Naive B cell (primary cell): ENCODE measurements at regions not wholly inside any gene's neighbourhood (a gene's known extent, or its start where the extent isn't known, plus 50 kb on each side); places are given as distances from the start of the nearest gene placed in this dataset.

Experiments used
- ATAC-seq, 2 donors: fragments of 150-1000 bp; cut with Tn5 transposase; 2 replicates each; pipeline ENCODE4 v1.10.0; 2021; ENCODE audit warnings: low read depth in 2 of 2, mild to moderate bottlenecking in 2 of 2, moderate library complexity in 2 of 2
- DNase-seq: peaks from one replicate; pipeline ENCODE4 v3.0.0; 2022
- H3K27ac Mint-ChIP-seq, 6 donors: one replicate each; pipeline ENCODE4 v1.8.0; 2020 to 2022; ENCODE audit warnings: mild to moderate bottlenecking in 6 of 6, mixed read lengths in 6 of 6, moderate library complexity in 5 of 6, inconsistent platforms in 2 of 6
- H3K27me3 Mint-ChIP-seq, 3 donors: one replicate each; pipeline ENCODE4 v1.8.0; 2021 to 2022; ENCODE audit warnings: mixed read lengths in 3 of 3, mild to moderate bottlenecking in 1 of 3
- H3K36me3 Mint-ChIP-seq, 2 donors: one replicate each; pipeline ENCODE4 v1.8.0; 2020 to 2022; ENCODE audit warnings: mixed read lengths in 2 of 2, inconsistent platforms in 1 of 2, mild to moderate bottlenecking in 1 of 2
- H3K4me1 Mint-ChIP-seq, 3 donors: one replicate each; pipeline ENCODE4 v1.8.0; 2020 to 2022; ENCODE audit warnings: mixed read lengths in 3 of 3, inconsistent platforms in 1 of 3, mild to moderate bottlenecking in 1 of 3, moderate library complexity in 1 of 3
- H3K4me3 Mint-ChIP-seq, 8 donors: one replicate each; pipeline ENCODE4 v1.8.0; 2020 to 2022; ENCODE audit warnings: mild to moderate bottlenecking in 8 of 8, mixed read lengths in 8 of 8, moderate library complexity in 8 of 8, inconsistent platforms in 2 of 8
- H3K9me3 Mint-ChIP-seq, 7 donors: one replicate each; pipeline ENCODE4 v1.8.0; 2020 to 2022; ENCODE audit warnings: mixed read lengths in 7 of 7, mild to moderate bottlenecking in 5 of 7, inconsistent platforms in 2 of 7, moderate library complexity in 1 of 7

DNA sequence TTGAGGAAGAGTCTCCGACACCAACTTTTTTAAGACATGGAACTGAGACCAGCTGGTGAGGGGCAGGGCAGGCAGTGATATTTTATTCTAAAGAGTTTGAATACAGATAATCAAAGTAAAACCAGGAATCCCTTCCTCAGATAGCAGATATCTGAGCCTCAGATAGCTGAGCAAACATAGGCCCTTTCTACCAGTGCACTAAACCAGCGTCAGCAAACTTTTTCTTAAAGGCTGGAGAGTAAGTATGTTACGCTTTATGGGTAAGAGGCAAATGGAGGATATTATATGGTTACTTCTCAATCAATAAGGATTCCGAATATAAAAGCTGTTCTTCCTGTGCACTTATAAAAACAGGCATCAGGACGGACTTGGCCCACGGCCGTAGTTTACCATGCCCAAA is 73.9 kb downstream of the WNT5A start:
- Mint-ChIP-seq H3K36me3 (peaks cover 0 to 7% of the 10 kb centered on the region in 2 donors), H3K4me3 (no peak overlapping the region), H3K27me3 (peaks cover 0 to 7% (median 0%) of the 10 kb centered on the region in 3 donors), H3K27ac (no peak overlapping the region), H3K9me3 (peaks cover 5 to 25% (median 8%) of the 10 kb centered on the region in 7 donors), H3K4me1 (no peaks in the 10 kb centered on the region)
- ATAC-seq (no peak), DNase-seq (no peak)

DNA sequence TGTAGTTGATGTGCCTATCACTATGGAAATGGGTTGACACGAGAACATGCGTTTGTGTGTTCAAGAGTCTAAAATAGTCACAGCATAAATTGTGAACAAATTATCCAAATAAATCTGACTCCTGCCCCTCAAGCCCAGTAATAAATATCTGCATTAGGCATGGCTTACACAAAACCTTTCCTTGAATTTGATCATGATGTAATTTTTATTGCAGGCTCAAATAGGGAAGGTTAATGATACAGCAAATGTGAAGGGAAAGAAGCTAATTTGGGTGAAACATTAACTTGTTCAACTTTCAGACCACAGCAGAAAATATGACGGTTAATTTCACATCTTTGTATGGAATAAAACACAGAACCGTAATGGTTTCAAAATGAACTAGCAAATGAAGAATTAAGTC is 74.6 kb downstream of the WNT5A start:
- Mint-ChIP-seq H3K9me3 (peaks cover 3 to 23% (median 6%) of the 10 kb centered on the region in 7 donors), H3K4me3 (no peak overlapping the region), H3K27ac (no peak overlapping the region), H3K27me3 (peaks cover 0 to 7% (median 0%) of the 10 kb centered on the region in 3 donors), H3K36me3 (peaks cover 0 to 7% of the 10 kb centered on the region in 2 donors), H3K4me1 (no peaks in the 10 kb centered on the region)
- DNase-seq (no peak), ATAC-seq (no peak)

- H3K4me1 Mint-ChIP-seq, result no peaks in the 10 kb centered on the region
- peaks cover 0 to 45% (median 7%) of the 10 kb centered on the region in 7 donors for H3K9me3 Mint-ChIP-seq
- no peak overlapping the region for H3K4me3 Mint-ChIP-seq
- no peak for DNase-seq
- H3K27ac Mint-ChIP-seq, result no peak overlapping the region
- no peaks in the 10 kb centered on the region for H3K36me3 Mint-ChIP-seq
- no peaks in the 10 kb centered on the region for H3K27me3 Mint-ChIP-seq
- no peak for ATAC-seq
Observed at GRCh38 chr3:55409806-55410205, 77.3 kb downstream of the WNT5A start.

GRCh38 chr3:55408193-55408826 is 78.8 kb downstream of the WNT5A start:
- H3K36me3 Mint-ChIP-seq, result no peaks in the 10 kb centered on the region
- H3K4me1 Mint-ChIP-seq, result no peaks in the 10 kb centered on the region
- H3K27ac Mint-ChIP-seq, result no peak overlapping the region
- no peak overlapping the region for H3K4me3 Mint-ChIP-seq
- no peak for DNase-seq
- no peak for ATAC-seq
- no peaks in the 10 kb centered on the region for H3K27me3 Mint-ChIP-seq
- H3K9me3 Mint-ChIP-seq, result peaks cover 0 to 34% (median 10%) of the 10 kb centered on the region in 7 donors

DNA sequence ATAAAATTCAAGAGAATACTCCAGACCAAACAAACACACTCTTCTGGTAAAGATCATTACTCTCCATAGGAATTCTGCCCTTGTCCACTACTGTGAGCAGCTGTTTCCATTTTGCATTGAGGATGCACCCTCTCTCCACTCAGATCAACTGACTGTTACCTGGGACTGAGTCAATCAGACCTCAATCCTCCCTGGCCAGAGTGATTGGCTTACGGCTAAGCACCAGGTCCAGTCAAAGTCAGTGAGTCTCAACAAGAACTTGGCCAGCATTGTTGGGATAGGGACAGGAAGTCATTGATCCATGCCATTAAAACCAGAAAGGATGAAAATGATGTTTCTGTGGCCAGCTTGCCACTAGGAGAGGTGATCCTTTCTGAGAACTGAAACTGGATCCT is 79.7 kb downstream of the WNT5A start:
- no peak for ATAC-seq
- H3K27me3 Mint-ChIP-seq, result no peaks in the 10 kb centered on the region
- no peaks in the 10 kb centered on the region for H3K36me3 Mint-ChIP-seq
- peaks cover 0 to 34% (median 8%) of the 10 kb centered on the region in 7 donors for H3K9me3 Mint-ChIP-seq
- no peak overlapping the region for H3K4me3 Mint-ChIP-seq
- no peak for DNase-seq
- H3K4me1 Mint-ChIP-seq, result no peaks in the 10 kb centered on the region
- H3K27ac Mint-ChIP-seq, result no peak overlapping the region

DNA sequence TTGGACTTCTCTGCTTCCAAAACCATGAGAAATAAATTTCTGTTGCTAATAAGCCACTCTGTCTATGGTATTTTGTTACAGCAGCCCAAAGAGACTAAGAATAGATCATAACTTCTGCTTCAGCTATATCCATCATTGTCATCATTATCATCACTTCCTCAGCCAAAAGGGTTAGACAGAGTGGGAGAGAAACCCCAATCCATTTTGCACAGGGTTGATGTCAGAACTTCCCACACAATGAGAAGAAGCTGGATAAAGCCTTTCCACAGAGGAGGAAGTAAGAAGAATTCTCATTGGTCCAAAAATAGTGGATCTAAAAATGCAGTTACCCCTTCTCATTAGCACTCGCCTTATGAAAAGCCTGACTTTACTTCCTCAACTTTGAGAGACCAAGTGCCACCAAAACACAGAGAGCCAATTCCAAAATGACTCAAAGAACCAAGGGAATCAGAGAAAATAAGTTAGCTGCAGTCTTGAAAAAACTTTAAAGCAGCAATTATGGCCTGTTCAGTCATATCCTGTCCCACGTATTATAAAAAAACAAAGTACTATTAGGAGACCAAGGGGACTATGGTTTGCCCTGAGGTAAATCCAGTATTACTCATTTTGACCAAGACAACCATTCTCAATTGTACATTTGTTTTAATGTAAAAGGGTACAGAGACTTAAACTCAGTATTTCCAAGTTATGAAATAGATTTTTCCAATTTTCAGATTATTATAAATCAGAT is 80.2 kb downstream of the WNT5A start:
- no peaks in the 10 kb centered on the region for H3K4me1 Mint-ChIP-seq
- no peaks in the 10 kb centered on the region for H3K36me3 Mint-ChIP-seq
- H3K9me3 Mint-ChIP-seq, result peaks cover 0 to 34% (median 8%) of the 10 kb centered on the region in 7 donors
- H3K27me3 Mint-ChIP-seq, result no peaks in the 10 kb centered on the region
- ATAC-seq, result no peak
- no peak overlapping the region for H3K27ac Mint-ChIP-seq
- no peak for DNase-seq
- no peak overlapping the region for H3K4me3 Mint-ChIP-seq

DNA sequence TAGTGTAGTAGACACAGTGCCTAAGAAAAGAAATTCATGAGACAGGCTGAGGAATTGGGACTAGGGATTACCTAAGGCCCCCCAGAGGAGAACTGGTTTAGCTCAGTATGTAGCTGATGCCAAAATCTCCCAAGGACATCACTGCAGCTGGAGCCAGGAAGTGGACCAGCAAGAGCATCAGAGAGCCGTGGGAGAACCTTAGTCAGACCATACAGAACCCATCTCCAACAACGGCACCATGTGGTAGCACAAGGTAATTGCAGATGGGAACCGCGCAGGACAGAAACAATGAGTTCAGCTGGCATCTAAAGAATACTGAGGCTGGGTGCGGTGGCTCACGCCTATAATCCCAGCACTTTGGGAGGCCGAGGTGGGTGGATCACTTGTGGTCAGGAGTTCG is 81.7 kb downstream of the WNT5A start:
- Mint-ChIP-seq H3K27me3 (no peaks in the 10 kb centered on the region), H3K36me3 (no peaks in the 10 kb centered on the region), H3K9me3 (peaks cover 0 to 34% (median 6%) of the 10 kb centered on the region in 7 donors), H3K4me3 (no peak overlapping the region), H3K4me1 (no peaks in the 10 kb centered on the region), H3K27ac (no peak overlapping the region)
- ATAC-seq (no peak), DNase-seq (no peak)

GRCh38 chr3:55402886-55403609 is 84.1 kb downstream of the WNT5A start:
- no peaks in the 10 kb centered on the region for H3K27me3 Mint-ChIP-seq
- no peaks in the 10 kb centered on the region for H3K36me3 Mint-ChIP-seq
- no peak overlapping the region for H3K27ac Mint-ChIP-seq
- no peak overlapping the region for H3K4me3 Mint-ChIP-seq
- H3K9me3 Mint-ChIP-seq, result peaks cover 0 to 29% (median 8%) of the 10 kb centered on the region in 7 donors
- H3K4me1 Mint-ChIP-seq, result no peaks in the 10 kb centered on the region
- ATAC-seq, result no peak
- DNase-seq, result no peak

GRCh38 chr3:55380561-55380960 is 106.5 kb downstream of the WNT5A start:
- Mint-ChIP-seq H3K27ac (no peak overlapping the region), H3K36me3 (no peaks in the 10 kb centered on the region), H3K4me3 (no peak overlapping the region), H3K4me1 (no peaks in the 10 kb centered on the region), H3K9me3 (peaks cover 0 to 5% (median 1%) of the 10 kb centered on the region in 7 donors), H3K27me3 (peaks cover 0 to 5% (median 4%) of the 10 kb centered on the region in 3 donors)
- ATAC-seq (no peak), DNase-seq (no peak)

DNA sequence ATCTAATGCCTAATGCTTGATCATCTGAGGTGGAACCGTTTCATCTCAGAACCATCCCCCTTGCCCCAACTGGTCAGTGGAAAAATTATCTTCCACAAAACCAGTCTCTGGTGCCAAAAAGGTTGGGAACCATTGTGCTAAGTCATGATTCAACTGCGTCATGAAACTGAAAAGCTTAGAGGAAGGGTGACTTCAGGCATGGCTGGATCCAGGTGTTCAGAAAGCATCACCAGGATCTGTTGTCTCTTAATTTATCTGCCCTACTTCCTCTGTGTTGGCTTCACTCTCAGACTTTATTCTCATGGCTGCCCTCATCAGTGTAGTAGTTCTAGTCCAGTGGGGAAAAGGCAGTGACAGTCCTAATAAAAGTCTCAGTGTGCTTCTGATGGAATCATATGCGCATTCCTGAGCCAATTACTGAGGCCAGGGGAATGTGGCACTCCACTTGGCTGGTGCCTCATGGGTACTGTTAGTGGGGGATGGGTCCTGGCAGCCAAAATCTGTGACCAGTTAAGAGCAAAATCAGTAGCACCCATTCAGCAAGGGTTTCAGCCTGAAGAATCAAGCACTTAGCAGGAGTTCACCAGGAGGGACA is 110.3 kb downstream of the WNT5A start:
- Mint-ChIP-seq H3K4me3 (no peak overlapping the region), H3K27me3 (peaks cover 4 to 8% (median 7%) of the 10 kb centered on the region in 3 donors), H3K36me3 (no peaks in the 10 kb centered on the region), H3K9me3 (peaks cover 2 to 9% (median 5%) of the 10 kb centered on the region in 7 donors), H3K4me1 (no peaks in the 10 kb centered on the region), H3K27ac (no peak overlapping the region)
- DNase-seq (no peak), ATAC-seq (no peak)

GRCh38 chr3:55373423-55373822 is 113.7 kb downstream of the WNT5A start:
- no peaks in the 10 kb centered on the region for H3K36me3 Mint-ChIP-seq
- ATAC-seq (no peak), DNase-seq (no peak)
- peaks cover 1 to 12% (median 5%) of the 10 kb centered on the region in 7 donors for H3K9me3 Mint-ChIP-seq
- H3K4me1 Mint-ChIP-seq, result no peaks in the 10 kb centered on the region
- H3K27me3 Mint-ChIP-seq, result peaks cover 0 to 8% (median 7%) of the 10 kb centered on the region in 3 donors
- H3K4me3 Mint-ChIP-seq, result no peak overlapping the region
- no peak overlapping the region for H3K27ac Mint-ChIP-seq

- Mint-ChIP-seq H3K36me3 (no peaks in the 10 kb centered on the region), H3K4me1 (no peaks in the 10 kb centered on the region), H3K4me3 (no peak overlapping the region), H3K27ac (no peak overlapping the region), H3K27me3 (peaks cover 0 to 7% (median 3%) of the 10 kb centered on the region in 3 donors), H3K9me3 (peaks cover 0 to 16% (median 6%) of the 10 kb centered on the region in 7 donors)
- ATAC-seq, result no peak
- no peak for DNase-seq
Observed at GRCh38 chr3:55370272-55370671, 116.8 kb downstream of the WNT5A start.

- DNase-seq, result no peak
- peaks cover 0 to 16% (median 5%) of the 10 kb centered on the region in 7 donors for H3K9me3 Mint-ChIP-seq
- no peak for ATAC-seq
- no peaks in the 10 kb centered on the region for H3K36me3 Mint-ChIP-seq
- no peaks in the 10 kb centered on the region for H3K4me1 Mint-ChIP-seq
- no peak overlapping the region for H3K4me3 Mint-ChIP-seq
- H3K27ac Mint-ChIP-seq, result no peak overlapping the region
- H3K27me3 Mint-ChIP-seq, result peaks cover 0 to 7% (median 0%) of the 10 kb centered on the region in 3 donors
Observed at GRCh38 chr3:55369141-55369847, 117.8 kb downstream of the WNT5A start.
